Lower leg skin (tissue), 4 donors: ENCODE measurements at regions not wholly inside any gene's neighbourhood (a gene's known extent, or its start where the extent isn't known, plus 50 kb on each side); places are given as distances from the start of the nearest gene placed in this dataset.

Experiments
- DNase-seq, 2 donors: peaks; one replicate each; pipeline ENCODE4 v3.0.0-alpha.2; 2019; ENCODE audit warnings: low spot score in 2 of 2
- H3K4me3 ChIP-seq: fragments of 200-600 bp; sonication (generic); 2 replicates; pipeline ENCODE4 v1.5.1; 2017; ENCODE audit warnings: mild to moderate bottlenecking, low read depth; ENCODE audit not compliant: poor library complexity, severe bottlenecking
- CTCF ChIP-seq, 3 donors: fragments of 450-650 bp; IDR thresholded peaks; one replicate each; pipeline ENCODE4 v1.5.1; 2016; ENCODE audit warnings: antibody characterized with exemption in 3 of 3, mild to moderate bottlenecking in 3 of 3, moderate library complexity in 2 of 3
- POLR2A ChIP-seq, 2 donors: fragments of 450-650 bp; IDR thresholded peaks; one replicate each; pipeline ENCODE4 v1.6.1; 2016 to 2017; ENCODE audit warnings: antibody characterized with exemption in 2 of 2, mild to moderate bottlenecking in 1 of 2, moderate library complexity in 1 of 2
- WGBS, 2 donors: methylation state at CpG; one replicate each; pipeline ENCODE4 v1.1.5; 2018; 5-methylcytosine and 5-hydroxymethylcytosine counted together
- intact Hi-C: fragments of 100-400 bp; cut with DNase I; formaldehyde crosslinking; loops from one replicate; pipeline ENCODE4 v1.15.0; 2023; ENCODE audit warnings: low total_unique reads

DNA sequence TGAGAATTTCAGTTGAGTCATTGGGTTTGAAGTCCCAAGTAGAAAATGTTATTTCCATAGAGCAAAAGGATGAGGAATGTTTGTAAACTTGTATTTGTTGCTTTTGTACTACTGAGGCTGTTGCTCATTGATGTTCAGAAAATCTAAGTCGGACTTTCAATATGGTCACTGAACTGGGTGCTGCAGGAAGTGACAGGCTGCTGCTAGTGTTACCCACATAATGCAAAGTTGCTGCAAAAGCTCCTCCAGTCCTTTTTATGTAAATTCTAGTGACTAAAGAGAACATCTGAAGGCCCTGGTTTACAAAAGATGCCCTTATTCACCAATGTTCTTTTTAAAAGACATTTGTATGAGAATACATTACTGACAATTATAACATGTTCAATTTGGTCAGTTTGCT lies 131.1 kb upstream of the FAM98A start:
- no peak for TF ChIP-seq POLR2A (IDR thresholded peaks at IDR 0.05)
- no peak for TF ChIP-seq CTCF (IDR thresholded peaks at IDR 0.05)
- intact Hi-C loops, result no loop called here
- no peak overlapping the region for H3K4me3 ChIP-seq
- WGBS, 2 donors, result 70 to 90% methylated on average over 1 of the region's 1 CpG
- no peak for DNase-seq

GRCh38 chr2:33729353-33729752 lies 130.3 kb upstream of the FAM98A start:
- no peak for DNase-seq
- intact Hi-C loops, result no loop called here
- TF ChIP-seq CTCF (IDR thresholded peaks at IDR 0.05) (no peak), POLR2A (IDR thresholded peaks at IDR 0.05) (no peak)
- WGBS, 2 donors, result 94 to 97% methylated on average over 1 of the region's 1 CpG
- no peak overlapping the region for H3K4me3 ChIP-seq

DNA sequence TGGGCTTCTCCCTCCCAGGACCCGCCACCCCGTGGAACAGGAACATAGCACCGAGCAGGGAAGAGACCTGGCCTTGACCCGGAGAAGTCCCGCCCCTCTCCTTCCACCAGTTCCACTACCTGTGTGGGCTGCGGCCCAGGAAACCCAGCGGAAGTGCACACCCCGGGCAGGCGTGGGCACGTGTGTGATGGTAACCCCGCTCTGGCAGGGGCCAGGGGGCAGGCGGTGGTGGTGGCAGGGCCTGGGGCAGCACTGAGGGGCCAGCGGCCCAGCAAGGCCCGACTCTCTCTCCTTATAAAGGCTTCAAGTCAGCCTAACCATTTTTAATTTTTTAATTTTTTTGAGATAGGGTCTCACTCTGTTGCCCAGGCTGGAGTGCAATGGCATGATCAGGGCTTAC lies 129.0 kb upstream of the FAM98A start:
- intact Hi-C loops, result no loop called here
- no peak for DNase-seq
- TF ChIP-seq CTCF (IDR thresholded peaks at IDR 0.05) (no peak), POLR2A (IDR thresholded peaks at IDR 0.05) (no peak)
- WGBS, 2 donors, result 94 to 95% methylated on average over 13 to 14 of the region's 14 CpGs
- H3K4me3 ChIP-seq, result no peak overlapping the region

DNA sequence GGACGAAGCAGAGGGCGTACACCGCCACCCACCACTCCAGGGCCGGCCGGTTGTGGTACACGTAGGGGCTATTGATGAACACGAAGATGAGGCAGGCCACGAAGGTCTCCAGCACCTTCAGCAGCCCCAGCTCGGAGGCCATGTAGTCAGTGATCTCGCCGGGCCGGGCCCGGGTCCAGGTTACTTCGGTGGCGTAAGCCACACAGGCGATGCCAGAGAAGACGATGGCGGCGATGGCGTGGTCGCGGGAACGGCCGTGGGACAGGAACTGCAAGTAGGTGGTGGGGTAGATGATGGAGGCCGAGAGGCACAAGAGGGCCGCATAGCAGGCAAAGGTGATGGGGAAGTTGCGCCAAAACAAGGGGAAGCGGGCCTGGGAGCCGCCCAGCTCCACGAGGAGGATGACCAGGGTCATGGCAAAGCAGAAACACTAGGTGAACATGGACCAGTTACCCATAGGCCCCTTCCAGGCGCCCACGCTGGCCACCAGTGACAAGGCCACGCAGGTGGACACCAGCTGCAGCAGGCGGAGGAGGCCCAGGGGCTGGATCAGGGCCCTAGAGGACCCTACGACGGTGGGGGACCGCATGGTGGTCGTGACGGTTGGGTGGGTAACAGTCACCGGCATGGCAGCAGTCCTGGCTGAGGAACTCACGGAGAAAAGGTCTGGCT lies 128.4 kb upstream of the FAM98A start:
- WGBS, 2 donors, result 93% methylated on average over 41 of the region's 41 CpGs
- no peak overlapping the region for H3K4me3 ChIP-seq
- no peak for DNase-seq
- intact Hi-C loops, result no loop called here
- TF ChIP-seq POLR2A (IDR thresholded peaks at IDR 0.05) (no peak), CTCF (IDR thresholded peaks at IDR 0.05) (no peak)

GRCh38 chr2:33726415-33726814 lies 127.3 kb upstream of the FAM98A start:
- WGBS, 2 donors, result 78 to 88% methylated on average over 8 of the region's 8 CpGs
- DNase-seq, result no peak
- no peak for TF ChIP-seq CTCF (IDR thresholded peaks at IDR 0.05)
- no peak for TF ChIP-seq POLR2A (IDR thresholded peaks at IDR 0.05)
- no peak overlapping the region for H3K4me3 ChIP-seq
- intact Hi-C loops, result no loop called here

GRCh38 chr2:33723329-33723728 lies 124.2 kb upstream of the FAM98A start:
- intact Hi-C loops, result no loop called here
- no peak overlapping the region for H3K4me3 ChIP-seq
- TF ChIP-seq POLR2A (IDR thresholded peaks at IDR 0.05) (no peak), CTCF (IDR thresholded peaks at IDR 0.05) (no peak)
- no peak for DNase-seq
- WGBS, 2 donors, result 64 to 95% methylated on average over 3 of the region's 3 CpGs
